ENCODE measurements at regions not wholly inside any gene's neighbourhood (a gene's known extent, or its start where the extent isn't known, plus 50 kb on each side); places are given as distances from the start of the nearest gene placed in this dataset.
"Not testable (repeated sequence)": the region's sequence is repeated elsewhere in the genome, so short reads cannot be mapped to it uniquely, and the experiment has no call there.

DNA sequence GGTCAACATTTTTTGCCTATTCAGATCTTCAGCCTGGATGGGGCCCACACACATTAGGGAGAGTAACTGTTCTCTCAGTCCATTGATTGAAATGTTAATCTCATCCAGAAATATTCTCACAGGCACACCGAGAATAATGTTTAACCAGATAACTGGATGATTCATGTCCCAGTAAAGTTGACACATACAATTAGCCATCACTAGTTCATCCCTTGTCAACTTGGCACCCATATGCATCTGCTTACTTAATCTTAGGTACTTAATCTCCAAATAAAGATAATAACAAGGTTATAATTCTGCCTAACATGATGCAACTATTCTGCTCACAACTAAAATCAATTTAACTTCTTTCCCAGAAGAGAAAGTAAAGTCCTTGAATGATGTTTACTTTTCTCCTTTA is 502.6 kb downstream of the ADRA2A start:
- Mint-ChIP-seq H3K27me3 (ENCODE audit: insufficient read depth) (no peaks in the 10 kb centered on the region), H3K36me3 (ENCODE audit: low read depth) (no peaks in the 10 kb centered on the region), H3K9me3 (peaks cover 13% of the 10 kb centered on the region), H3K4me3 (no peak overlapping the region), H3K4me1 (ENCODE audit: low read depth) (no peaks in the 10 kb centered on the region), H3K27ac (no peak overlapping the region)
- no peak for DNase-seq (ENCODE audit: low spot score)
- intact Hi-C loops (cut with micrococcal nuclease): no loop called here

DNA sequence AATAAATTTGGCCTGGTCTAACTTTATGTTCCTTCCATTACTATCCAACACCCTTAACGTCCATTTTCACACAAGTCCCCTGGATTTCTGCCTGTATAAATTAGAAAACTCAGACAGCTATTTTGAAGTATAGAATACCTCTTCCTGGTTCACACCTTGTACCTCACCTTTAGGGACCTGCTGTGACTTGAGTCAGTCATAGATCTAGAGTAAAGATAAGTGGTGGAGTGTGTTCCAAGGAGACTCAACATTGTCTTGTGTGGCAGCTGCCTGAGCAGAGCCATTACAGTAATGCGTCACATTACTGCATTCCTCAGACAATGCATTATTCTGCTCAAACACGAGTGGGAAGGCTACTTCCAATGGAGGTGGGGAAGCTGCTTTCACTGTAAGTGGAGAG is 513.9 kb downstream of the ADRA2A start:
- Mint-ChIP-seq H3K27me3 (ENCODE audit: insufficient read depth) (no peaks in the 10 kb centered on the region), H3K36me3 (ENCODE audit: low read depth) (no peaks in the 10 kb centered on the region), H3K4me3 (no peak overlapping the region), H3K9me3 (no peaks in the 10 kb centered on the region), H3K4me1 (ENCODE audit: low read depth) (no peaks in the 10 kb centered on the region), H3K27ac (no peak overlapping the region)
- intact Hi-C loops (cut with micrococcal nuclease): no loop called here
- DNase-seq (ENCODE audit: low spot score): no peak

DNA sequence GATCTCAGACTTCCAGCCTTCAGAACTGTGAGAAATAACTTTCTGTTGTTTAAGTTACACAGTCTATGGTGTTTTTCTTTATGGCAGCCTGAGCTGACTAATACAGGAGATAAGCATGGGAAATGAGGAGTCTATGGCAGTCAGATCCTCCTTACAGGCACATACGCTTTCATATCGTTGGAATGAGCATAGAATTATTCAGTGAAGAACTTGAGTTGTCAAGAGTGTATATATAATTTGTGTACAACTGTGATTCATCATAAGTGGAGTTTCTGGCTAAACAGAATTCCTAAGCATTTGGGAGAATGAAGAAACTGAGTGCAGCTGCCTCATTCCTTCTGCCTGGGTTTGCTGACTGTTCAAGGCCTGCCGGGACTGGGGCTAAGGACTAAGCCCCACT is 516.7 kb downstream of the ADRA2A start:
- Mint-ChIP-seq H3K27ac (no peak overlapping the region), H3K9me3 (no peaks in the 10 kb centered on the region), H3K4me3 (no peak overlapping the region), H3K4me1 (ENCODE audit: low read depth) (no peaks in the 10 kb centered on the region), H3K36me3 (ENCODE audit: low read depth) (no peaks in the 10 kb centered on the region), H3K27me3 (ENCODE audit: insufficient read depth) (peaks cover 2% of the 10 kb centered on the region)
- no peak for DNase-seq (ENCODE audit: low spot score)
- intact Hi-C loops (cut with micrococcal nuclease): no loop called here

DNA sequence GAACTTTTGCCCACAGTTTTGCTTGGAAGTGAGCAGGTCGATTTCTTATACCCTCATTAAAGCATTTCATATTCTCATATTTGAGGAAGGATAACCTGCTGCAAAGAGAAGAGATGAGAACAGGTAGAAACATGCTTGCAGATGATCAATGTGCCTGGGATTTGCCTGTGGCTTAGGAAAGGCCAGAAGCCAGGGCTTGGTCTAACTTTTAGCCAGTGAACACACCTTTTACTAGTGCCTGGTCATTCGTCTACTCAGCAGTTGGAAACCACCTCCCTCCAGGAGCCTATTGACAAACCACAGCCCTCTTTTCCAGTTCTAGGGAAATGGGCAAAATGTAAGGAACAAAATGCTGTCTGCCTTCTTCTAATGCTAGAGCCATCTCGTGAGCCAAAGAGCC is 518.3 kb downstream of the ADRA2A start:
- no peak overlapping the region for H3K27ac Mint-ChIP-seq
- H3K9me3 Mint-ChIP-seq: no peaks in the 10 kb centered on the region
- intact Hi-C loops (cut with micrococcal nuclease): no loop called here
- no peaks in the 10 kb centered on the region for H3K4me1 Mint-ChIP-seq (ENCODE audit: low read depth)
- DNase-seq (ENCODE audit: low spot score): no peak
- H3K4me3 Mint-ChIP-seq: no peak overlapping the region
- peaks cover 2% of the 10 kb centered on the region for H3K27me3 Mint-ChIP-seq (ENCODE audit: insufficient read depth)
- H3K36me3 Mint-ChIP-seq (ENCODE audit: low read depth): no peaks in the 10 kb centered on the region

DNA sequence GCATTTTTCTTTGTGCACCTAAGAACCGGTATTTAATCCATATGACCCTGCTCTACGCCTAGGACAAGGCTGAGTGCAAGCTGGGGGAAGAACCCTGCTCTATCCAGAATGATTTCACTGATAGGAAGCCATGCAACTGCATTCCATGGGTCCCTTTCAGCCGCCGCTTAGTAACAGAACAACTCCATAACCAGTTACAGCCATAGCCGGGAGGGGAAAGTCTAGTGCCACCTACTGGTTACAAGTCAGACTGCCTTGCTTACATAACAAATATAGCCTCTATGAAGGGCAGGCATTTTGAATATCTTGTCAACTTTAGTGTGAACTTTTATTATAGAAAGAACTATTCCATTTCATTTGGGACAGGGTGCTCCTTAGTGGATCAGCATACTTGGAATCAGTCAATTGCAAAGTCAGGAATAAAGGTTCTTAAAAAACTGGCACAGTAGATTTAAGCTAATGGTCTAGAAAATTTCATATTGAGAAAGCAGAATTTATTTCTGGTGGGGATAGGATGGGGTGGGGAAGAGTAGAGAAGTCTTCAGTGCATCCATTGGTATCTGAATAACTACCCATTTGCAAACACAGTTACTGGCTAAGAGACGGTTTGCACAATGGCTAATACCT is 521.7 kb downstream of the ADRA2A start:
- intact Hi-C loops (cut with micrococcal nuclease): no loop called here
- H3K27ac Mint-ChIP-seq: no peak overlapping the region
- H3K4me3 Mint-ChIP-seq: no peak overlapping the region
- H3K36me3 Mint-ChIP-seq (ENCODE audit: low read depth): no peaks in the 10 kb centered on the region
- no peaks in the 10 kb centered on the region for H3K9me3 Mint-ChIP-seq
- peaks cover 2% of the 10 kb centered on the region for H3K27me3 Mint-ChIP-seq (ENCODE audit: insufficient read depth)
- no peaks in the 10 kb centered on the region for H3K4me1 Mint-ChIP-seq (ENCODE audit: low read depth)
- peak; percentile 7 for DNase-seq (ENCODE audit: low spot score)

DNA sequence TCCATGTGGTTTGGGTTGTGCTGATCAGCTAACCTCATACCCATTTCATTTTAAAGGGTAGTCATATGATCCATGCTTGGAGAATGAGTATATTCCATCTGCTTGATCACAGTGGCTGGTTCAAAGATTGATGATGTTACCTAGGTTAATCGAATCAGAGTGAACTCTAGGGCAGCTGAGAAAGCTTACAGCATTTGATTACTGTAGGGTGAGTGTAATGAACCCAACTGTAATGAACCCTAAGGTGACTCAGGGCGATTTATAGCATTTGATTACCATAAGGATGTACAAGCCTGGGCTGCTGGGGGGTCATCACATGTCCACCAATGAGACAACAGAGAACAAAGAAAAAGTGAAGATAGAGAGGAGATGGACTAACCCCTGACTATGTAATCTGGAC is 523.1 kb downstream of the ADRA2A start:
- intact Hi-C loops (cut with micrococcal nuclease): no loop called here
- no peak overlapping the region for H3K27ac Mint-ChIP-seq
- H3K36me3 Mint-ChIP-seq (ENCODE audit: low read depth): no peaks in the 10 kb centered on the region
- no peak for DNase-seq (ENCODE audit: low spot score)
- no peaks in the 10 kb centered on the region for H3K9me3 Mint-ChIP-seq
- H3K4me3 Mint-ChIP-seq: no peak overlapping the region
- H3K4me1 Mint-ChIP-seq (ENCODE audit: low read depth): no peaks in the 10 kb centered on the region
- peaks cover 2% of the 10 kb centered on the region for H3K27me3 Mint-ChIP-seq (ENCODE audit: insufficient read depth)

DNA sequence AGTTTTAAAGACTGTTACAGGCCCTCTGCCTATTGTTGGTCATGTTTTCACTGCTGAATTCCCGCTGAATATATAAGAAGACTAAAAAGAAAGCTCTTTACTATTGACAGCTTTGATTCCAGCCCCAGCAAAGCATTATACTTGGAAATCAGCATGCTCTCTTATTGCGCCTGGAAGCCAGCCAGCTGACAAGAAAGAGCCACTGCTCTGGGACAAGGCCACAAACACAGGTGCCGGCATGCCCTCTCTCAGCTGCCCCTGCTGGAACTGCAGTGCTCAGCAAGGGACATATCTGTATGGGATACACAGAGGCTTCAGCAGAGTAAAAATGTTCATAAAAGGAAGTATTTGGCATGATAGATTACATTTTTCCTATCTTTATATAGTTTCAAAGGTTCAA is 523.9 kb downstream of the ADRA2A start:
- Mint-ChIP-seq H3K36me3 (ENCODE audit: low read depth) (no peaks in the 10 kb centered on the region), H3K27me3 (ENCODE audit: insufficient read depth) (peaks cover 2% of the 10 kb centered on the region), H3K4me1 (ENCODE audit: low read depth) (no peaks in the 10 kb centered on the region), H3K9me3 (no peaks in the 10 kb centered on the region), H3K4me3 (no peak overlapping the region), H3K27ac (no peak overlapping the region)
- intact Hi-C loops (cut with micrococcal nuclease): no loop called here
- no peak for DNase-seq (ENCODE audit: low spot score)

DNA sequence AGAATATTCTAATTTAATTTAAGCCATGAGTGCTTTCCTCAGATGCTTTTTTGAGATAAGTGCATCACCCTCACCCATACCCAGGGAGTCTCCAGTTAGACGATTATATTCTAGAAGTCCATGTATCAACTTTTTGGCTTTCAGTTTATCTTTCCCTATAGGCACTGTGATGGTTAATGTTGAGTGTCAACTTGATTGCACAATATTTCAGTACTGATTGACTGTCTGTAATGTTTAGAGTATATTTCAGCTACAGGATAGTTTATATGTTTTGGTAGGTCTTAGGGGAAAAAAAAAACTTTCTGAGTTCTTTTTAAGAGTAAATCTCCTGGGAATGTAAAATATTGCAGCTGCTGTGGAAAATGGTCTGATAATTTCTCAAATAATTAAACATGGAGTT is 535.4 kb downstream of the ADRA2A start:
- Mint-ChIP-seq H3K4me3 (no peak overlapping the region), H3K4me1 (ENCODE audit: low read depth) (no peaks in the 10 kb centered on the region), H3K27me3 (ENCODE audit: insufficient read depth) (no peaks in the 10 kb centered on the region), H3K9me3 (no peaks in the 10 kb centered on the region), H3K27ac (no peak overlapping the region), H3K36me3 (ENCODE audit: low read depth) (no peaks in the 10 kb centered on the region)
- intact Hi-C loops (cut with micrococcal nuclease): no loop called here
- DNase-seq (ENCODE audit: low spot score): no peak

DNA sequence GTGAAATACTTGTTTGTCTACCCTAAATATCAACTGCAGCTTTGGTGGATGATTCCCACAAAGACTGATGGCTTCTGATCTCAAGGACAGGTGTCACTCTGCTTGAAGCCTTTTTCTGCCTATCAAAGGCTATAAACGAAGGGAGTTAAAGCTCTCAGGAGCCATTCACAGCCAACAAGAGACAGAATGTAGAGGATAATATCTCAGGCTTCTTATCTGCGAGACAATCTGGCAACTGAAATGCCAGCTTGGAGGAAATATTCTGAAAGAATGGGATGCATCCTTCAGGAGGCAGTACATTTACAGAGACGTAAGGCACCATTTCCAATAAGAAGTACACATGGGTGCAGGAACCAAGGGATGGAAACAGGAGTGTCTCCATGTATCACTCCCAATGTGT is 549.4 kb downstream of the GPAM start:
- intact Hi-C loops (cut with micrococcal nuclease): no loop called here
- no peak for DNase-seq (ENCODE audit: low spot score)
- Mint-ChIP-seq H3K9me3 (no peaks in the 10 kb centered on the region), H3K36me3 (ENCODE audit: low read depth) (no peaks in the 10 kb centered on the region), H3K27ac (no peak overlapping the region), H3K4me1 (ENCODE audit: low read depth) (no peaks in the 10 kb centered on the region), H3K27me3 (ENCODE audit: insufficient read depth) (no peaks in the 10 kb centered on the region), H3K4me3 (no peak overlapping the region)

DNA sequence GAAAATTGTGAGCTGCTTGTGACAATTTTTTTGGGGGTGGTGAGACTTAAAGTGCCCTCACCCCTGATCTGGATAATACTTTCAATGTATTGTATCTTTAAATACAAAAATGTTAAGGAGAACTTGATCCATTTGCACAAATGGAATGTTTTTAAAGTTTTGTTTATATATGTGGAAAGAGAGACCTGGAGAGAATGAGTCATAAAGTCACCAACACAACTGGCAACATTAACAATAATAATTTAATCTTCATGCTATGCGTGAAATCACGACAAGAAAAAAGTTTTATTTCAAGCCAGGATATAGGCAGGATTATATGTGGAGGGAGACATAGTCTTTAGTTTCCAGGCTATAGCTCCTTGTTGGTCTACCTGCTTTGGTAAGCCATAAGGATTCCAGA is 537.5 kb downstream of the GPAM start:
- Mint-ChIP-seq H3K4me3 (no peak overlapping the region), H3K27me3 (ENCODE audit: insufficient read depth) (no peaks in the 10 kb centered on the region), H3K4me1 (ENCODE audit: low read depth) (no peaks in the 10 kb centered on the region), H3K9me3 (peaks cover 17% of the 10 kb centered on the region), H3K36me3 (ENCODE audit: low read depth) (no peaks in the 10 kb centered on the region), H3K27ac (no peak overlapping the region)
- DNase-seq (ENCODE audit: low spot score): no peak
- intact Hi-C loops (cut with micrococcal nuclease): no loop called here

DNA sequence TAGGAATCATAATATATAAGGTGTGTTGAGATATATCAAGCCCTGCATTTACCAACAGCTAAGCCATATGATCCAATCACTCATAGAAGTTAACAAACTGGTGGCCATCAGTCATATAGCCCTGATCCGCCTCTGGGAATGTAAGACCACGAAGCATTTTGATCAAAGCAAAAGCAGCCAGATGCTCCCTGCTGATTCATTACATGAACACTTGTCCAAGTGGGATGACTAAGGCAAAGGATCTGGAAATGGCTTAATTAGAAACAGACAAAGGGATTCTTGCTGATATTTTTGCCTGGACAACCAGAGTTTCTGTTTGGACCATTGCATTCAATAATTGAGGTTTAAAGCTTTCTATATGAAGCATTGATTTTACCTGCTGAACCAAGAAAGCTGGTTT is 535.5 kb downstream of the GPAM start:
- Mint-ChIP-seq H3K4me1 (ENCODE audit: low read depth) (no peaks in the 10 kb centered on the region), H3K36me3 (ENCODE audit: low read depth) (no peaks in the 10 kb centered on the region), H3K9me3 (peaks cover 17% of the 10 kb centered on the region), H3K27ac (no peak overlapping the region), H3K27me3 (ENCODE audit: insufficient read depth) (no peaks in the 10 kb centered on the region), H3K4me3 (no peak overlapping the region)
- DNase-seq (ENCODE audit: low spot score): no peak
- intact Hi-C loops (cut with micrococcal nuclease): no loop called here

DNA sequence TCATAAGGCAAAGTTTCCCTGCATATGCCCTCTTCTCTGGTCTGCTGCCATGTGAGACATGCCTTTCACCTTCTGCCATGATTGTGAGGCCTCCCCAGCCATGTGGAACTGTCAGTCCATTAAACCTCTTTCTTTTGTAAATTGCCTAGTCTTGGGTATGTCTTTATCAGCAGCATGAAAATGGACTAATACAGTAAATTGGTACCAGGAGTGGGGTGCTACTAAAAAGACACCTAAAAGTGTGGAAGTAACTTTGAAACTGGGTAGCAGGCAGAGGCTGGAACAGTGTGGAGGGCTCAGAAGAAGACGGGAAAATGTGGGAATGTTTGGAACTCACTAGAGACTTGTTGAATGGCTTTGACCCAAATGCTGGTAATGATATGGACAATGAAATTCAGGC is 534.5 kb downstream of the GPAM start:
- H3K36me3 Mint-ChIP-seq (ENCODE audit: low read depth); H3K4me1 Mint-ChIP-seq (ENCODE audit: low read depth); H3K4me3 Mint-ChIP-seq; DNase-seq (ENCODE audit: low spot score); H3K27me3 Mint-ChIP-seq (ENCODE audit: insufficient read depth); intact Hi-C loops (cut with micrococcal nuclease); H3K27ac Mint-ChIP-seq: not testable (repeated sequence)
- peaks cover 17% of the 10 kb centered on the region for H3K9me3 Mint-ChIP-seq

DNA sequence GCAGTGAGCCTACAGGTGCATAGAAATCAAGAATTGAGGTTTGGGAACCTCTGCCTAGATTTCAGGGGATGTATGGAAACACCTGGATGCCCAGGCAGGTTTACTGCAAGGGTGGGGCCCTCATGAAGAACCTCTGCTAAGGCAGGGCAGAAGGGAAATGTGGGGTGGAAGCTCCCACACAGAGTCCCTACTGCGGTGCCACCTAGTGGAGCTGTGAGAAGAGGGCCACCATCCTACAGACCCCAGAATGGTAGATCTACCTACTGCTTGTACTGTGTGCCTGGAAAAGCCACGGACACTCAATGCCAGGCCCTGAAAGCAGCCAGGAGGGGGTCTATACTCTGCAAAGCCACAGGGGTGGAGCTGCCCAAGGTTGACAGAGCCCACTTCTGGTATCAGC is 533.5 kb downstream of the GPAM start:
- Mint-ChIP-seq H3K4me1 (ENCODE audit: low read depth) (no peaks in the 10 kb centered on the region), H3K27ac (no peak overlapping the region), H3K27me3 (ENCODE audit: insufficient read depth) (no peaks in the 10 kb centered on the region), H3K4me3 (no peak overlapping the region), H3K9me3 (peaks cover 17% of the 10 kb centered on the region), H3K36me3 (ENCODE audit: low read depth) (no peaks in the 10 kb centered on the region)
- intact Hi-C loops (cut with micrococcal nuclease): no loop called here
- DNase-seq (ENCODE audit: low spot score): no peak

DNA sequence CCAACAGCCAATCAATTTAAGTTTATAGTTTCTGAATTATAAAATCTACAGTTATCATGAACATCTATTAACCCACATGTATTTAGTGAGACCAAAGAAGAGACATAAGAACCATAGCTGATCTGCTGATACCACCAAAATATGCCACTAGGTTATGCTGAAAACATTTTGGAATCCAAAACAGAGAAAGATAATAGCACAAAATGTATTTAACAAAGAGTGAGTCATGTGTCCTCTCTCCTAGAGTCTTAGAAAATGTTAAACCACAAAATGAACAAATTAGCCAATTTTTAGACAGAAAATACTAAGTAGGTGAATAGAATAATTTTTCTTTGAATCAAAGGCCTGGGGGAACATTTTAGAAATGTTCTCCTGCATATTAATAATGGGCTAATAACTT is 527.5 kb downstream of the GPAM start:
- H3K27ac Mint-ChIP-seq: no peak overlapping the region
- H3K27me3 Mint-ChIP-seq (ENCODE audit: insufficient read depth): no peaks in the 10 kb centered on the region
- H3K4me3 Mint-ChIP-seq: no peak overlapping the region
- H3K9me3 Mint-ChIP-seq: no peaks in the 10 kb centered on the region
- no peaks in the 10 kb centered on the region for H3K4me1 Mint-ChIP-seq (ENCODE audit: low read depth)
- H3K36me3 Mint-ChIP-seq (ENCODE audit: low read depth): no peaks in the 10 kb centered on the region
- intact Hi-C loops (cut with micrococcal nuclease): no loop called here
- no peak for DNase-seq (ENCODE audit: low spot score)

Data from activated T-helper 1 cell treated with anti-CD3 and anti-CD28 coated beads, Interleukin-12 subunit alpha, Interleukin-12 subunit beta, Interleukin-2, Interleukin-4 antibody, amounts not matched to agents 30 ng/mL and 10 ng/mL and 1 ng/mL, durations not matched to agents 14 hours and 24 hours and 36 hours (primary cell).